ENCODE measurements at regions not wholly inside any gene's neighbourhood (a gene's known extent, or its start where the extent isn't known, plus 50 kb on each side); places are given as distances from the start of the nearest gene placed in this dataset.

- Histone ChIP-seq H3K4me1 (ENCODE audit: control insufficient read depth in 2 of 3, insufficient read depth in 2 of 3, low read depth in 1 of 3, low read length in 3 of 3) (peaks cover 0 to 7% (median 6%) of the 10 kb centered on the region in 3 donors), H3K9ac (ENCODE audit: low read length in 3 of 3) (no peak overlapping the region), H3K27ac (ENCODE audit: low read depth in 2 of 2, low read length in 2 of 2) (no peak overlapping the region), H3K4me3 (ENCODE audit: low read length in 3 of 3) (no peak overlapping the region), H3K36me3 (ENCODE audit: control insufficient read depth in 2 of 3, insufficient read depth in 3 of 3, low read length in 3 of 3) (no peaks in the 10 kb centered on the region), H3K27me3 (ENCODE audit: control insufficient read depth, insufficient read depth, low read length) (no peaks in the 10 kb centered on the region), H3K9me3 (ENCODE audit: control insufficient read depth in 2 of 3, insufficient read depth in 1 of 3, low read length in 3 of 3) (no peaks in the 10 kb centered on the region)
- no peak for FAIRE-seq
- DNase-seq = no peak
- intact Hi-C loops (cut with DNase I) = no loop called here
- TF ChIP-seq CTCF (IDR thresholded peaks at IDR 0.05; ENCODE audit: borderline replicate concordance, extremely low read depth, insufficient read depth) = no peak
Observed at GRCh38 chr10:31601136-31601535, 282.1 kb downstream of the ZEB1 start.

GRCh38 chr10:31599626-31600504, 280.8 kb downstream of the ZEB1 start:
- H3K4me3 ChIP-seq (ENCODE audit: low read length in 3 of 3) = no peak overlapping the region
- DNase-seq (no peak), FAIRE-seq (no peak)
- no peak overlapping the region for H3K27ac ChIP-seq (ENCODE audit: low read depth in 2 of 2, low read length in 2 of 2)
- TF ChIP-seq CTCF (IDR thresholded peaks at IDR 0.05; ENCODE audit: borderline replicate concordance, extremely low read depth, insufficient read depth) = no peak
- intact Hi-C loops (cut with DNase I) = no loop called here
- no peak overlapping the region for H3K9ac ChIP-seq (ENCODE audit: low read length in 3 of 3)
- H3K27me3 ChIP-seq (ENCODE audit: control insufficient read depth, insufficient read depth, low read length) = no peaks in the 10 kb centered on the region
- peaks cover 0 to 7% (median 6%) of the 10 kb centered on the region in 3 donors for H3K4me1 ChIP-seq (ENCODE audit: control insufficient read depth in 2 of 3, insufficient read depth in 2 of 3, low read depth in 1 of 3, low read length in 3 of 3)
- no peaks in the 10 kb centered on the region for H3K9me3 ChIP-seq (ENCODE audit: control insufficient read depth in 2 of 3, insufficient read depth in 1 of 3, low read length in 3 of 3)
- no peaks in the 10 kb centered on the region for H3K36me3 ChIP-seq (ENCODE audit: control insufficient read depth in 2 of 3, insufficient read depth in 3 of 3, low read length in 3 of 3)

GRCh38 chr10:31596765-31597164, 277.7 kb downstream of the ZEB1 start:
- Histone ChIP-seq H3K4me1 (ENCODE audit: control insufficient read depth in 2 of 3, insufficient read depth in 2 of 3, low read depth in 1 of 3, low read length in 3 of 3) (no peaks in the 10 kb centered on the region), H3K9ac (ENCODE audit: low read length in 3 of 3) (no peak overlapping the region), H3K4me3 (ENCODE audit: low read length in 3 of 3) (no peak overlapping the region), H3K27me3 (ENCODE audit: control insufficient read depth, insufficient read depth, low read length) (no peaks in the 10 kb centered on the region), H3K9me3 (ENCODE audit: control insufficient read depth in 2 of 3, insufficient read depth in 1 of 3, low read length in 3 of 3) (no peaks in the 10 kb centered on the region), H3K36me3 (ENCODE audit: control insufficient read depth in 2 of 3, insufficient read depth in 3 of 3, low read length in 3 of 3) (no peaks in the 10 kb centered on the region), H3K27ac (ENCODE audit: low read depth in 2 of 2, low read length in 2 of 2) (no peak overlapping the region)
- no peak for TF ChIP-seq CTCF (IDR thresholded peaks at IDR 0.05; ENCODE audit: borderline replicate concordance, extremely low read depth, insufficient read depth)
- FAIRE-seq = no peak
- intact Hi-C loops (cut with DNase I) = no loop called here
- no peak for DNase-seq
